ENCODE measurements at regions not wholly inside any gene's neighbourhood (a gene's known extent, or its start where the extent isn't known, plus 50 kb on each side); places are given as distances from the start of the nearest gene placed in this dataset.

DNA sequence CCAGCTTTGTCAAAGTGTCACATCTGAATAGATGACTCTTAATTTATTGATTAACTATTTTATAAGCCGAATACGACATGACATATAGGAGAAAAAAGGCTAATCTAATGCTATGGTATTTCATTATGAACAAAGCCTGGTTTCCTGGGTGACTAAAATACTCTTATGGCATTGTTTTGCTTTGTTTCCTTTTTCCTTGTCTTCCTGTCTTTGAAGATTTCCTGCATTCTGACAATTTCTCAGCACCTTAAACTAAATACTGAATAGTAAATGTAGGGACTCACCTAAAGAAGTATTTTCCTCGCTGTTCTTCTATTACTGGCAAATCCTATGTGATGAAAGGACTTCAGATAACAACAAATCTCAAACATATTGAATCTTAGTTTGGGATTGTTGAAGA lies 1284.5 kb downstream of the EFNA5 start:
- Histone ChIP-seq H3K9ac (ENCODE audit: low read length) (no peak overlapping the region), H3K27ac (ENCODE audit: low read depth, low read length, poor library complexity, severe bottlenecking) (no peak overlapping the region), H4K20me1 (ENCODE audit: insufficient read depth, low read length) (no peaks in the 10 kb centered on the region), H3F3A (ENCODE audit: insufficient read depth, low read length) (no peaks in the 10 kb centered on the region), H3K27me3 (ENCODE audit: insufficient read depth, low read length) (no peaks in the 10 kb centered on the region), H2AFZ (ENCODE audit: low read length) (no peak overlapping the region), H3K36me3 (ENCODE audit: insufficient read depth, low read length) (no peaks in the 10 kb centered on the region), H3K4me2 (ENCODE audit: low read length) (no peak overlapping the region), H3K4me3 (ENCODE audit: low read depth, low read length, poor library complexity, severe bottlenecking) (no peak overlapping the region), H3K9me3 (ENCODE audit: low read length) (no peaks in the 10 kb centered on the region), H3K79me2 (ENCODE audit: insufficient read depth, low read length) (no peaks in the 10 kb centered on the region), H3K9me2 (ENCODE audit: low read depth, low read length) (no peaks in the 10 kb centered on the region), H3K4me1 (ENCODE audit: insufficient read depth, low read length, severe bottlenecking) (no peaks in the 10 kb centered on the region)
- TF ChIP-seq EZH2 (IDR thresholded peaks at IDR 0.05; ENCODE audit: borderline replicate concordance, low read length), result no peak
- TF ChIP-seq, protein P1, sequence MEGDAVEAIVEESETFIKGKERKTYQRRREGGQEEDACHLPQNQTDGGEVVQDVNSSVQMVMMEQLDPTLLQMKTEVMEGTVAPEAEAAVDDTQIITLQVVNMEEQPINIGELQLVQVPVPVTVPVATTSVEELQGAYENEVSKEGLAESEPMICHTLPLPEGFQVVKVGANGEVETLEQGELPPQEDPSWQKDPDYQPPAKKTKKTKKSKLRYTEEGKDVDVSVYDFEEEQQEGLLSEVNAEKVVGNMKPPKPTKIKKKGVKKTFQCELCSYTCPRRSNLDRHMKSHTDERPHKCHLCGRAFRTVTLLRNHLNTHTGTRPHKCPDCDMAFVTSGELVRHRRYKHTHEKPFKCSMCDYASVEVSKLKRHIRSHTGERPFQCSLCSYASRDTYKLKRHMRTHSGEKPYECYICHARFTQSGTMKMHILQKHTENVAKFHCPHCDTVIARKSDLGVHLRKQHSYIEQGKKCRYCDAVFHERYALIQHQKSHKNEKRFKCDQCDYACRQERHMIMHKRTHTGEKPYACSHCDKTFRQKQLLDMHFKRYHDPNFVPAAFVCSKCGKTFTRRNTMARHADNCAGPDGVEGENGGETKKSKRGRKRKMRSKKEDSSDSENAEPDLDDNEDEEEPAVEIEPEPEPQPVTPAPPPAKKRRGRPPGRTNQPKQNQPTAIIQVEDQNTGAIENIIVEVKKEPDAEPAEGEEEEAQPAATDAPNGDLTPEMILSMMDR (IDR thresholded peaks at IDR 0.05; ENCODE audit: low read length), result no peak

DNA sequence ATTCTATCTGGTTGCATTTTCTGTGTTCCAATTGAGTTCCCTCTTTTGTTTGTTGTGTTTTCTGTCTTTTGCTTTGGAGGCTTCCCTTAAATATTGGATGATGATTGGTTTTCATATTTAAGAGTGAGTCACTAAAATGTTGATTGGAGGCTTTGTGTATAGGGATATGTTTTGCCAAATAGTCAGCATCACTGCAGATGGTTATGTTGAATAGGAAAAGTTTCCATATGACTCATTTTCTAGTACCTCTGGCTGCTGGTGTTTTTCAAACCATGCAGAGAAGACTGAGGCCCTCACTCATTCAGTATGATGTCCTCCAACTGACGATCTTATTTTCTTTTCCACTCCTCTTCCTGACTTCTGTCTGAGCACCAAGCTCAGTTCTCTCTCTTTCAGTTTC lies 1290.0 kb downstream of the EFNA5 start:
- no peaks in the 10 kb centered on the region for H3K9me3 ChIP-seq (ENCODE audit: low read length)
- H3K4me2 ChIP-seq (ENCODE audit: low read length), result no peak overlapping the region
- no peak overlapping the region for H2AFZ ChIP-seq (ENCODE audit: low read length)
- no peak for TF ChIP-seq EZH2 (IDR thresholded peaks at IDR 0.05; ENCODE audit: borderline replicate concordance, low read length)
- TF ChIP-seq, protein P1 (IDR thresholded peaks at IDR 0.05; ENCODE audit: low read length), result no peak
- H4K20me1 ChIP-seq (ENCODE audit: insufficient read depth, low read length), result no peaks in the 10 kb centered on the region
- H3K27ac ChIP-seq (ENCODE audit: low read depth, low read length, poor library complexity, severe bottlenecking), result no peak overlapping the region
- H3K4me1 ChIP-seq (ENCODE audit: insufficient read depth, low read length, severe bottlenecking), result no peaks in the 10 kb centered on the region
- H3K9ac ChIP-seq (ENCODE audit: low read length), result no peak overlapping the region
- H3K27me3 ChIP-seq (ENCODE audit: insufficient read depth, low read length), result no peaks in the 10 kb centered on the region
- no peaks in the 10 kb centered on the region for H3K36me3 ChIP-seq (ENCODE audit: insufficient read depth, low read length)
- H3K79me2 ChIP-seq (ENCODE audit: insufficient read depth, low read length), result no peaks in the 10 kb centered on the region
- H3K9me2 ChIP-seq (ENCODE audit: low read depth, low read length), result no peaks in the 10 kb centered on the region
- H3F3A ChIP-seq (ENCODE audit: insufficient read depth, low read length), result no peaks in the 10 kb centered on the region
- no peak overlapping the region for H3K4me3 ChIP-seq (ENCODE audit: low read depth, low read length, poor library complexity, severe bottlenecking)

DNA sequence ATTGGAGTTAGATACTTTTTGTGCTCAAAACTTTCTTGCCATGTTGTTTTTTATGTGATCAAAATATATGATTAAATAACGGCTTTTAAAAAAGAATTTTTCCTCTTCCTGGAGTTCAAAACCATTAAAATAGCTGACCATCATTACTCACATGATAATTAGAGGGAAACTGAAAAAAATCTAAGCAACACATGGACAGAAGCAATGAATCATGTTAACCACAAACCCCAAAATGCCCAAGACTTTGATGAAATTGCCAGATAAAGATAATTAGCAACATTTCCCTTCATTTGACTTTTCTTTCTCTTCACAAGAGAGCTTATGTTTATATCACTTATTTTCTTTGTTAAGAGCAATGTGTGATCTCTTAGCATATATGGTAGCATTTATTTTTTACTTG lies 1294.2 kb downstream of the EFNA5 start:
- Histone ChIP-seq H3K9me3 (ENCODE audit: low read length) (no peaks in the 10 kb centered on the region), H3K4me1 (ENCODE audit: insufficient read depth, low read length, severe bottlenecking) (no peaks in the 10 kb centered on the region), H3K9me2 (ENCODE audit: low read depth, low read length) (no peaks in the 10 kb centered on the region), H3K79me2 (ENCODE audit: insufficient read depth, low read length) (no peaks in the 10 kb centered on the region), H3K4me3 (ENCODE audit: low read depth, low read length, poor library complexity, severe bottlenecking) (no peak overlapping the region), H3K27me3 (ENCODE audit: insufficient read depth, low read length) (no peaks in the 10 kb centered on the region), H2AFZ (ENCODE audit: low read length) (no peak overlapping the region), H3F3A (ENCODE audit: insufficient read depth, low read length) (no peaks in the 10 kb centered on the region), H3K9ac (ENCODE audit: low read length) (no peak overlapping the region), H3K27ac (ENCODE audit: low read depth, low read length, poor library complexity, severe bottlenecking) (no peak overlapping the region), H3K4me2 (ENCODE audit: low read length) (no peak overlapping the region), H3K36me3 (ENCODE audit: insufficient read depth, low read length) (no peaks in the 10 kb centered on the region), H4K20me1 (ENCODE audit: insufficient read depth, low read length) (no peaks in the 10 kb centered on the region)
- no peak for TF ChIP-seq EZH2 (IDR thresholded peaks at IDR 0.05; ENCODE audit: borderline replicate concordance, low read length)
- TF ChIP-seq, protein P1 (IDR thresholded peaks at IDR 0.05; ENCODE audit: low read length), result no peak
